ENCODE measurements at regions not wholly inside any gene's neighbourhood (a gene's known extent, or its start where the extent isn't known, plus 50 kb on each side); places are given as distances from the start of the nearest gene placed in this dataset.

GRCh38 chr4:126051689-126052424, 737.1 kb downstream of the FAT4 start:
- DNase-seq = peak in 1 of 14 donors; percentile 1

- DNase-seq = no peak
These were observed 741.4 kb downstream of the FAT4 start for GRCh38 chr4:126056116-126056650.

- no peak for DNase-seq
These were observed 742.6 kb downstream of the FAT4 start for GRCh38 chr4:126057371-126057770.

GRCh38 chr4:126058596-126058995, 743.8 kb downstream of the FAT4 start:
- no peak for DNase-seq

- DNase-seq = no peak
These were observed 746.9 kb downstream of the FAT4 start for GRCh38 chr4:126061655-126062054.

GRCh38 chr4:126065016-126065415, 750.3 kb downstream of the FAT4 start:
- DNase-seq = no peak

GRCh38 chr4:126071346-126072333, 756.9 kb downstream of the FAT4 start:
- DNase-seq = peak in 5 of 14 donors; percentile 1 to 20 (median 14)

GRCh38 chr4:126081336-126081735, 766.6 kb downstream of the FAT4 start:
- DNase-seq = no peak

GRCh38 chr4:126086041-126086440, 771.3 kb downstream of the FAT4 start:
- DNase-seq = no peak

- no peak for DNase-seq
These were observed 772.3 kb downstream of the FAT4 start for GRCh38 chr4:126087101-126087500.

- DNase-seq = no peak
These were observed 782.5 kb downstream of the FAT4 start for GRCh38 chr4:126097155-126097799.

- DNase-seq = no peak
These were observed 791.9 kb downstream of the FAT4 start for GRCh38 chr4:126106658-126107057.

- no peak for DNase-seq
These were observed 795.1 kb downstream of the FAT4 start for GRCh38 chr4:126109836-126110235.

- DNase-seq = no peak
These were observed 798.3 kb downstream of the FAT4 start for GRCh38 chr4:126113058-126113457.

- no peak for DNase-seq
These were observed 809.0 kb downstream of the FAT4 start for GRCh38 chr4:126123611-126124325.

GRCh38 chr4:126124818-126125217, 810.1 kb downstream of the FAT4 start:
- no peak for DNase-seq

- DNase-seq = no peak
These were observed 815.5 kb downstream of the FAT4 start for GRCh38 chr4:126130215-126130614.

GRCh38 chr4:126136922-126137781, 822.4 kb downstream of the FAT4 start:
- no peak for DNase-seq

- DNase-seq = no peak
These were observed 823.0 kb downstream of the FAT4 start for GRCh38 chr4:126137782-126138170.

- no peak for DNase-seq
These were observed 829.9 kb downstream of the FAT4 start for GRCh38 chr4:126144543-126145237.

All from C1 segment of cervical spinal cord (tissue), 14 donors.